ENCODE measurements at regions not wholly inside any gene's neighbourhood (a gene's known extent, or its start where the extent isn't known, plus 50 kb on each side); places are given as distances from the start of the nearest gene placed in this dataset.

GRCh38 chr18:73684647-73685046, 463.0 kb downstream of the FBXO15 start:
- no peaks in the 10 kb centered on the region for H3K9me3 ChIP-seq
- intact Hi-C loops (cut with DNase I): no loop called here

DNA sequence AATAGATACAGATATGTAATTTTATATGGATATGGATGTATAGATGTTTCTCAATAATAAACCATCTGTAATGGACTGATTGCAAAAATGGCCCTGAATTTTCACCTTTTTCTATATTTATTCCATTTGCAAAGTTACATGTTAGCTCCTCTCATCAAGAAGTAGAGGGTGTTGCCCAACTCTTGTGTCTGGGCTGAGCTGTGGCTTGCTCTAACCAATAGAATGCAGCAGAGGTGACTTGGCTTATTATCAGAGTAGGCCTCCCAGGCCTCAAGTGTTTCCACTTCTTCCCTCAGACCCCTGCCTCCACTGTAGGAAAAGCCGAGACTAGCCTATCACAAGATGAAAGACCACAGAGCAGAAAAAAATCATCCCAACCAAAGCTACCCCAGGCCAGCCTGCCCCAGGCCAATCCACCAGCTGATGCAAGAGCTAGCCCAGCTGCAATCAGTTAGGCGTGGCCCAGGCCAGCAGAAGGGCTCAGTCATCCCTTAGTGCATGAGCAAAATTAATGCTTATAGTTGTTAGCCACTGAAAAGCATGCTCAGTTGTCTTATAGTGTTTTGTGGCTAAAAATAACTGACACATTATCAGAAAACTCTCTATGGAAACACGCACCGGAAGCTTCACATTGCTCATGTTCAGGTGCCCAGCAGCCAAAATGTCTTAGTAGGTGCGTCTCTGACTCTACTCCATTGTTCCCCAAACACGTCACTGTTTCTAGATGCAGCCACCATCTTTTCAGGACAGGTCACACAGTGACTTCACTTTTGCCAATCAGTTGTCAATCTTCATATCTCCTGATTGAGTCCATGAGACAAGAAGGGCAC, 464.0 kb downstream of the FBXO15 start:
- Histone ChIP-seq H3K27ac (replicated peaks in 1 of 4) (no peak overlapping the region), H3K9me3 (no peaks in the 10 kb centered on the region), H3K4me3 (no peak overlapping the region), H3K4me1 (no peaks in the 10 kb centered on the region), H3K27me3 (no peaks in the 10 kb centered on the region), H3K36me3 (no peaks in the 10 kb centered on the region)
- intact Hi-C loops (cut with DNase I): no loop called here
- no peak for DNase-seq (ENCODE audit: extremely low spot score)
- TF ChIP-seq EP300 (IDR thresholded peaks at IDR 0.05) (no peak), POLR2A (IDR thresholded peaks at IDR 0.05; ENCODE audit: low read depth) (no peak)
- WGBS: 94% methylated on average over 6 of the region's 6 CpGs

More at GRCh38 chr18:73684647-73685046, 463.0 kb downstream of the FBXO15 start:
- Histone ChIP-seq H3K36me3 (no peaks in the 10 kb centered on the region), H3K27me3 (no peaks in the 10 kb centered on the region), H3K27ac (replicated peaks in 1 of 4) (no peak overlapping the region), H3K4me1 (peaks cover 0 to 6% (median 0%) of the 10 kb centered on the region in 4 donors), H3K4me3 (no peak overlapping the region)
- TF ChIP-seq POLR2AphosphoS5 (IDR thresholded peaks at IDR 0.05) (no peak), CTCF (IDR thresholded peaks at IDR 0.05) (no peak), POLR2A (IDR thresholded peaks at IDR 0.05; ENCODE audit: low read depth) (no peak), EP300 (IDR thresholded peaks at IDR 0.05) (no peak)
- DNase-seq (ENCODE audit: extremely low spot score): no peak

DNA sequence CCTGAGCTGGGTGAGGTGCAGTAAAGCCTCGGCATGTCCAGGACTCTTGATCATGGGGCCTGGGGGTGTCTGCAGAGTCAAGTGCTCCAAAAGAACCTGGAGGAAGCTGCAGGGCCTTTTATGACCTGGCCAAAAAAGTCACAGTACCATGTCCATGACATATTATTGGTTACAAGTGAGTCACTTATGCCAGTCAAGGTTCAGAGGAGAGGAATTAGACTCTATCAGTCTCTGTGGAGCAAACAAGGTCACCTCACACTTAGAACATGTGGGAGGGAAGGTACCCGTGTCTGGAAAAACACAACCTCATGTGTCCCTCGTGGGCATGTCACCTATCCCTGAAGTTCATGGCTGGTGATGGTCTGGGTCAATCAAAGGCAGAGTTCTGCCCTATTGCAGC, 465.7 kb downstream of the FBXO15 start:
- no peak for DNase-seq (ENCODE audit: extremely low spot score)
- TF ChIP-seq EP300 (IDR thresholded peaks at IDR 0.05) (no peak), POLR2AphosphoS5 (IDR thresholded peaks at IDR 0.05) (no peak), CTCF (IDR thresholded peaks at IDR 0.05) (no peak), POLR2A (IDR thresholded peaks at IDR 0.05; ENCODE audit: low read depth) (no peak)
- H3K9me3 ChIP-seq: no peaks in the 10 kb centered on the region
- 58% methylated on average over 2 of the region's 3 CpGs for WGBS
- H3K27me3 ChIP-seq: no peaks in the 10 kb centered on the region
- H3K4me3 ChIP-seq: no peak overlapping the region
- H3K36me3 ChIP-seq: no peaks in the 10 kb centered on the region
- no peak overlapping the region for H3K27ac ChIP-seq (replicated peaks in 1 of 4)
- intact Hi-C loops (cut with DNase I): no loop called here
- no peaks in the 10 kb centered on the region for H3K4me1 ChIP-seq

GRCh38 chr18:73681398-73681797, 466.2 kb downstream of the FBXO15 start:
- DNase-seq (ENCODE audit: extremely low spot score): no peak
- Histone ChIP-seq H3K9me3 (no peaks in the 10 kb centered on the region), H3K4me1 (no peaks in the 10 kb centered on the region), H3K4me3 (no peak overlapping the region), H3K27me3 (no peaks in the 10 kb centered on the region), H3K36me3 (no peaks in the 10 kb centered on the region), H3K27ac (replicated peaks in 1 of 4) (no peak overlapping the region)
- TF ChIP-seq EP300 (IDR thresholded peaks at IDR 0.05) (no peak), POLR2A (IDR thresholded peaks at IDR 0.05; ENCODE audit: low read depth) (no peak), CTCF (IDR thresholded peaks at IDR 0.05) (no peak), POLR2AphosphoS5 (IDR thresholded peaks at IDR 0.05) (no peak)
- intact Hi-C loops (cut with DNase I): no loop called here
- 96% methylated on average over 2 of the region's 2 CpGs for WGBS

- no peaks in the 10 kb centered on the region for H3K4me1 ChIP-seq
- H3K9me3 ChIP-seq: no peaks in the 10 kb centered on the region
- H3K27me3 ChIP-seq: no peaks in the 10 kb centered on the region
- intact Hi-C loops (cut with DNase I): no loop called here
- H3K36me3 ChIP-seq: no peaks in the 10 kb centered on the region
- no peak for DNase-seq (ENCODE audit: extremely low spot score)
- no peak overlapping the region for H3K4me3 ChIP-seq
- TF ChIP-seq POLR2A (IDR thresholded peaks at IDR 0.05; ENCODE audit: low read depth) (no peak), EP300 (IDR thresholded peaks at IDR 0.05) (no peak), POLR2AphosphoS5 (IDR thresholded peaks at IDR 0.05) (no peak), CTCF (IDR thresholded peaks at IDR 0.05) (no peak)
- WGBS: 64% methylated on average over 8 of the region's 8 CpGs
- H3K27ac ChIP-seq (replicated peaks in 1 of 4): no peak overlapping the region
Measured at GRCh38 chr18:73679941-73680712, 467.5 kb downstream of the FBXO15 start.
